Vagina (tissue), 2 donors: ENCODE measurements at regions not wholly inside any gene's neighbourhood (a gene's known extent, or its start where the extent isn't known, plus 50 kb on each side); places are given as distances from the start of the nearest gene placed in this dataset.

Experiments
- CTCF ChIP-seq, 3 experiments: fragments of 450-650 bp in 2 of 3; fragments of 200-600 bp in 1 of 3; sonication (generic) in 1 of 3; IDR thresholded peaks; one replicate each; pipeline ENCODE4 v1.5.1; 2017 to 2019; ENCODE audit warnings: antibody characterized with exemption in 3 of 3, mild to moderate bottlenecking in 2 of 3, moderate library complexity in 2 of 3
- POLR2A ChIP-seq, 2 donors: fragments of 450-650 bp; IDR thresholded peaks; one replicate each; pipeline ENCODE4 v1.6.1; 2017; ENCODE audit warnings: antibody characterized with exemption in 2 of 2, mild to moderate bottlenecking in 2 of 2, moderate library complexity in 2 of 2
- POLR2AphosphoS5 ChIP-seq, 2 donors: sonication (generic); formaldehyde crosslinking; IDR thresholded peaks; one replicate each; pipeline ENCODE4 v1.9.0; 2017; ENCODE audit warnings: antibody characterized with exemption in 2 of 2, mild to moderate bottlenecking in 2 of 2, low read depth in 1 of 2; ENCODE audit not compliant: insufficient read depth in 1 of 2

- TF ChIP-seq CTCF (IDR thresholded peaks at IDR 0.05) (no peak), POLR2AphosphoS5 (IDR thresholded peaks at IDR 0.05; ENCODE audit: insufficient read depth in 1 of 2, low read depth in 1 of 2) (no peak), POLR2A (IDR thresholded peaks at IDR 0.05) (no peak)
These were observed 652.0 kb upstream of the NOX3 start for GRCh38 chr6:156107624-156108101.
